Fibroblast of mammary gland (primary cell): ENCODE measurements at regions not wholly inside any gene's neighbourhood (a gene's known extent, or its start where the extent isn't known, plus 50 kb on each side); places are given as distances from the start of the nearest gene placed in this dataset.

ENCODE experiments used
- DNase-seq: peaks from one replicate; pipeline ENCODE4 v3.0.0-alpha.2; 2010; ENCODE audit warnings: low read depth
- H3K4me3 ChIP-seq: 2 replicates; pipeline ENCODE4 v1.5.1; 2011; ENCODE audit warnings: low read depth, mild to moderate bottlenecking, low read length, moderate library complexity; ENCODE audit not compliant: control insufficient read depth
- CTCF ChIP-seq: conservative IDR thresholded peaks from 2 replicates; pipeline ENCODE4 v1.5.1; 2011; ENCODE audit warnings: low read depth, low read length, inconsistent platforms; ENCODE audit not compliant: control insufficient read depth, insufficient read depth

- no peak for TF ChIP-seq CTCF
- DNase-seq = peak; percentile 76
These were observed 105.0 kb upstream of the KLF6 start for GRCh38 chr10:3889961-3890522.

GRCh38 chr10:3887885-3888476 lies 103.0 kb upstream of the KLF6 start:
- peak; percentile 95 for DNase-seq
- no peak overlapping the region for H3K4me3 ChIP-seq
- TF ChIP-seq CTCF = no peak

More at GRCh38 chr10:3889961-3890522, 105.0 kb upstream of the KLF6 start:
- no peak overlapping the region for H3K4me3 ChIP-seq

GRCh38 chr10:3887404-3887803 lies 102.4 kb upstream of the KLF6 start:
- no peak overlapping the region for H3K4me3 ChIP-seq
- no peak for TF ChIP-seq CTCF
- peak; percentile 53 for DNase-seq

- DNase-seq = peak; percentile 97
- peak overlapping the region; percentile 7 for H3K4me3 ChIP-seq
- no peak for TF ChIP-seq CTCF
These were observed 101.7 kb upstream of the KLF6 start for GRCh38 chr10:3886641-3887251.

GRCh38 chr10:3886191-3886590 lies 101.2 kb upstream of the KLF6 start:
- peak; percentile 74 for DNase-seq
- TF ChIP-seq CTCF = no peak
- no peak overlapping the region for H3K4me3 ChIP-seq

- no peak overlapping the region for H3K4me3 ChIP-seq
- DNase-seq = no peak
- TF ChIP-seq CTCF = no peak
These were observed 97.8 kb upstream of the KLF6 start for GRCh38 chr10:3882855-3883254.

GRCh38 chr10:3881622-3882021 lies 96.6 kb upstream of the KLF6 start:
- no peak for TF ChIP-seq CTCF
- no peak overlapping the region for H3K4me3 ChIP-seq
- no peak for DNase-seq
